ENCODE measurements at regions not wholly inside any gene's neighbourhood (a gene's known extent, or its start where the extent isn't known, plus 50 kb on each side); places are given as distances from the start of the nearest gene placed in this dataset.

GRCh38 chr6:98458708-98459107 is 375.7 kb upstream of the POU3F2 start:
- no peak for DNase-seq (ENCODE audit: low read depth, low spot score)
- Mint-ChIP-seq H3K36me3 (ENCODE audit: low read depth) (no peaks in the 10 kb centered on the region), H3K4me3 (no peak overlapping the region), H3K9me3 (no peaks in the 10 kb centered on the region), H3K27me3 (ENCODE audit: low read depth) (no peaks in the 10 kb centered on the region), H3K4me1 (peaks cover 18% of the 10 kb centered on the region), H3K27ac (ENCODE audit: unreplicated experiment) (no peak overlapping the region)
- TF ChIP-seq CTCF (conservative IDR thresholded peaks at IDR 0.05): no peak

- no peaks in the 10 kb centered on the region for H3K36me3 Mint-ChIP-seq (ENCODE audit: low read depth)
- no peak overlapping the region for H3K4me3 Mint-ChIP-seq
- TF ChIP-seq CTCF (conservative IDR thresholded peaks at IDR 0.05): no peak
- H3K27me3 Mint-ChIP-seq (ENCODE audit: low read depth): no peaks in the 10 kb centered on the region
- no peak for DNase-seq (ENCODE audit: low read depth, low spot score)
- no peak overlapping the region for H3K27ac Mint-ChIP-seq (ENCODE audit: unreplicated experiment)
- peaks cover 18% of the 10 kb centered on the region for H3K4me1 Mint-ChIP-seq
- H3K9me3 Mint-ChIP-seq: no peaks in the 10 kb centered on the region
Measured at GRCh38 chr6:98463038-98464000, 371.1 kb upstream of the POU3F2 start.

- Mint-ChIP-seq H3K36me3 (ENCODE audit: low read depth) (peaks cover 5% of the 10 kb centered on the region), H3K9me3 (peaks cover 5% of the 10 kb centered on the region), H3K27ac (ENCODE audit: unreplicated experiment) (no peak overlapping the region), H3K27me3 (ENCODE audit: low read depth) (no peaks in the 10 kb centered on the region), H3K4me3 (no peak overlapping the region), H3K4me1 (no peaks in the 10 kb centered on the region)
- no peak for TF ChIP-seq CTCF (conservative IDR thresholded peaks at IDR 0.05)
- DNase-seq (ENCODE audit: low read depth, low spot score): no peak
Measured at GRCh38 chr6:98467091-98467490, 367.3 kb upstream of the POU3F2 start.

GRCh38 chr6:98467902-98468301 is 366.5 kb upstream of the POU3F2 start:
- no peak for DNase-seq (ENCODE audit: low read depth, low spot score)
- TF ChIP-seq CTCF (conservative IDR thresholded peaks at IDR 0.05): no peak
- Mint-ChIP-seq H3K9me3 (peaks cover 7% of the 10 kb centered on the region), H3K36me3 (ENCODE audit: low read depth) (peaks cover 5% of the 10 kb centered on the region), H3K4me3 (no peak overlapping the region), H3K27me3 (ENCODE audit: low read depth) (no peaks in the 10 kb centered on the region), H3K27ac (ENCODE audit: unreplicated experiment) (no peak overlapping the region), H3K4me1 (no peaks in the 10 kb centered on the region)

- H3K36me3 Mint-ChIP-seq (ENCODE audit: low read depth): peaks cover 5% of the 10 kb centered on the region
- H3K4me3 Mint-ChIP-seq: no peak overlapping the region
- no peak for DNase-seq (ENCODE audit: low read depth, low spot score)
- H3K4me1 Mint-ChIP-seq: no peaks in the 10 kb centered on the region
- H3K9me3 Mint-ChIP-seq: peaks cover 7% of the 10 kb centered on the region
- H3K27ac Mint-ChIP-seq (ENCODE audit: unreplicated experiment): no peak overlapping the region
- H3K27me3 Mint-ChIP-seq (ENCODE audit: low read depth): no peaks in the 10 kb centered on the region
- no peak for TF ChIP-seq CTCF (conservative IDR thresholded peaks at IDR 0.05)
Measured at GRCh38 chr6:98469141-98469540, 365.2 kb upstream of the POU3F2 start.
